Lower leg skin (tissue), 3 donors: ENCODE measurements at regions not wholly inside any gene's neighbourhood (a gene's known extent, or its start where the extent isn't known, plus 50 kb on each side); places are given as distances from the start of the nearest gene placed in this dataset.

Source experiments
- POLR2A ChIP-seq, 2 donors: fragments of 450-650 bp; IDR thresholded peaks; one replicate each; pipeline ENCODE4 v1.6.1; 2016 to 2017; ENCODE audit warnings: antibody characterized with exemption in 2 of 2, mild to moderate bottlenecking in 1 of 2, moderate library complexity in 1 of 2
- TF ChIP-seq, protein P1 (sequence below), 3 donors: fragments of 450-650 bp; IDR thresholded peaks; one replicate each; pipeline ENCODE4 v1.5.1; 2016; ENCODE audit warnings: antibody characterized with exemption in 3 of 3, mild to moderate bottlenecking in 3 of 3, moderate library complexity in 2 of 3

DNA sequence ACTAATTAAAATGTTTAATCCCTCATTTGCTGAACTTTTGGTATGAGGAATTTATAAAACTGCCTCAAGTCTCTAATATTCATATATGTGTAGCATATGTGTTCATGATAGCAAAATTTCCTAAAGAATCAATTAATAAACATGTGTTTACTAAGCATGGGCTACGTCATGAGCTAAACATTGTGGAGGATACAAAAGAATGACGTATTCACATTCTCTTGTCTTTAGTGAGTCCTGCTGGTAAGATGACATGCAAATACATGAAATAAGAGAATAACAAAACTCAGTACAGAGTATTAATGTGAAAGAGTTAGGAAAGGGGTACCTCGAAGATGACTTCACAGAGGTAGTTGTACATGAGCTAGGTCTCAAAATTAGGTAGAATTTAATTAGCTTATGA is 121.9 kb upstream of the POF1B start:
- TF ChIP-seq, protein P1, sequence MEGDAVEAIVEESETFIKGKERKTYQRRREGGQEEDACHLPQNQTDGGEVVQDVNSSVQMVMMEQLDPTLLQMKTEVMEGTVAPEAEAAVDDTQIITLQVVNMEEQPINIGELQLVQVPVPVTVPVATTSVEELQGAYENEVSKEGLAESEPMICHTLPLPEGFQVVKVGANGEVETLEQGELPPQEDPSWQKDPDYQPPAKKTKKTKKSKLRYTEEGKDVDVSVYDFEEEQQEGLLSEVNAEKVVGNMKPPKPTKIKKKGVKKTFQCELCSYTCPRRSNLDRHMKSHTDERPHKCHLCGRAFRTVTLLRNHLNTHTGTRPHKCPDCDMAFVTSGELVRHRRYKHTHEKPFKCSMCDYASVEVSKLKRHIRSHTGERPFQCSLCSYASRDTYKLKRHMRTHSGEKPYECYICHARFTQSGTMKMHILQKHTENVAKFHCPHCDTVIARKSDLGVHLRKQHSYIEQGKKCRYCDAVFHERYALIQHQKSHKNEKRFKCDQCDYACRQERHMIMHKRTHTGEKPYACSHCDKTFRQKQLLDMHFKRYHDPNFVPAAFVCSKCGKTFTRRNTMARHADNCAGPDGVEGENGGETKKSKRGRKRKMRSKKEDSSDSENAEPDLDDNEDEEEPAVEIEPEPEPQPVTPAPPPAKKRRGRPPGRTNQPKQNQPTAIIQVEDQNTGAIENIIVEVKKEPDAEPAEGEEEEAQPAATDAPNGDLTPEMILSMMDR (IDR thresholded peaks at IDR 0.05), result no peak
- no peak for TF ChIP-seq POLR2A (IDR thresholded peaks at IDR 0.05)
